ENCODE measurements at regions not wholly inside any gene's neighbourhood (a gene's known extent, or its start where the extent isn't known, plus 50 kb on each side); places are given as distances from the start of the nearest gene placed in this dataset.

DNA sequence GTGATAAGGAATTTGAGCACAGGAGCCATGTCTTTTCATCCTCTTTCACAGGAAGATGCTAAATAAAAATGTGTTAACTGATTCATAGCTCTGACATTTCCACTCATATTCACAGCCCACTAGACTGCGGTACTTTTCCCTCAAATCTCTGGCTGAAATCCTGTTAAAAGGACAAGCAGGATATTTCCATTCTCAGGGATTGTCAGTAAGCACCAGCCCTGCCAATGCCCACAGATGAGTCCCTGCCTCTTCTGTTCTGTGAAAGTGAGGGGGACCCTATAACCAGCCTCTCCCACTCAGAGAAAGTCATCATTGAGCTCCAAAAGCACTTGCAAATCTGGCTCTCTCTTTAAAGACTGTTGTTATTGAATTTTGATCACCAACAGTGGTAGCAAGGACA lies 440.5 kb downstream of the SETBP1 start:
- TF ChIP-seq, protein P1, sequence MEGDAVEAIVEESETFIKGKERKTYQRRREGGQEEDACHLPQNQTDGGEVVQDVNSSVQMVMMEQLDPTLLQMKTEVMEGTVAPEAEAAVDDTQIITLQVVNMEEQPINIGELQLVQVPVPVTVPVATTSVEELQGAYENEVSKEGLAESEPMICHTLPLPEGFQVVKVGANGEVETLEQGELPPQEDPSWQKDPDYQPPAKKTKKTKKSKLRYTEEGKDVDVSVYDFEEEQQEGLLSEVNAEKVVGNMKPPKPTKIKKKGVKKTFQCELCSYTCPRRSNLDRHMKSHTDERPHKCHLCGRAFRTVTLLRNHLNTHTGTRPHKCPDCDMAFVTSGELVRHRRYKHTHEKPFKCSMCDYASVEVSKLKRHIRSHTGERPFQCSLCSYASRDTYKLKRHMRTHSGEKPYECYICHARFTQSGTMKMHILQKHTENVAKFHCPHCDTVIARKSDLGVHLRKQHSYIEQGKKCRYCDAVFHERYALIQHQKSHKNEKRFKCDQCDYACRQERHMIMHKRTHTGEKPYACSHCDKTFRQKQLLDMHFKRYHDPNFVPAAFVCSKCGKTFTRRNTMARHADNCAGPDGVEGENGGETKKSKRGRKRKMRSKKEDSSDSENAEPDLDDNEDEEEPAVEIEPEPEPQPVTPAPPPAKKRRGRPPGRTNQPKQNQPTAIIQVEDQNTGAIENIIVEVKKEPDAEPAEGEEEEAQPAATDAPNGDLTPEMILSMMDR (conservative IDR thresholded peaks at IDR 0.05; ENCODE audit: low read depth, low read length): no peak
- TF ChIP-seq RAD21 (IDR thresholded peaks at IDR 0.05; ENCODE audit: low read length) (no peak), MAFK (IDR thresholded peaks at IDR 0.05; ENCODE audit: low read depth, low read length) (no peak), BHLHE40 (IDR thresholded peaks at IDR 0.05; ENCODE audit: low read depth, low read length) (no peak)

All from IMR-90 (cell line).